H1 (cell line): ENCODE measurements at regions not wholly inside any gene's neighbourhood (a gene's known extent, or its start where the extent isn't known, plus 50 kb on each side); places are given as distances from the start of the nearest gene placed in this dataset.

ENCODE experiments used
- CTCF ChIA-PET: fragments of 300-600 bp; sonication (Branson Sonifier 250); formaldehyde crosslinking; loops from one replicate; lab custom pipeline; 2021; ENCODE audit not compliant: partially characterized antibody; lab: Charles Lee
- POLR2A ChIA-PET: fragments of 300-600 bp; sonication (Branson Sonifier 250); formaldehyde crosslinking; loops from one replicate; lab custom pipeline; 2021; ENCODE audit warnings: inconsistent platforms; ENCODE audit not compliant: partially characterized antibody; lab: Charles Lee
- DNase-seq, 2 experiments: peaks; one replicate each; pipeline versions ENCODE4 v3.0.0 to v3.0.0-alpha.2; 2010 to 2022; ENCODE audit warnings: low spot score in 2 of 2, low read depth in 1 of 2, mixed read lengths in 1 of 2
- FAIRE-seq: peaks from 2 replicates; lab custom pipeline; 2011; peaks lifted over from hg19 to GRCh38; lab: Jason Lieb, UNC
- H2AFZ ChIP-seq: 2 replicates; pipeline ENCODE4 v1.8.1; 2012; ENCODE audit warnings: low read length, inconsistent platforms
- H2AK5ac ChIP-seq: 2 replicates; pipeline ENCODE4 v1.6.1; 2013; ENCODE audit warnings: low read depth, low read length
- H2BK120ac ChIP-seq: replicated peaks from 2 replicates; pipeline ENCODE3; 2013; ENCODE audit warnings: low read depth, low read length, inconsistent platforms
- H2BK12ac ChIP-seq: 2 replicates; pipeline ENCODE4 v1.6.1; 2013; ENCODE audit warnings: low read depth, low read length
- H2BK15ac ChIP-seq: 2 replicates; pipeline ENCODE4 v1.6.1; 2013; ENCODE audit warnings: low read length
- H2BK20ac ChIP-seq: 2 replicates; pipeline ENCODE4 v1.6.1; 2013; ENCODE audit warnings: low read length
- H2BK5ac ChIP-seq: 2 replicates; pipeline ENCODE4 v1.6.1; 2013; ENCODE audit warnings: low read depth, low read length
- H3K14ac ChIP-seq: 2 replicates; pipeline ENCODE4 v1.6.1; 2013; ENCODE audit warnings: inconsistent platforms; ENCODE audit not compliant: insufficient read length
- H3K18ac ChIP-seq: 2 replicates; pipeline ENCODE4 v1.6.1; 2013; ENCODE audit warnings: low read length; ENCODE audit errors: extremely low read depth
- H3K23ac ChIP-seq: 2 replicates; pipeline ENCODE4 v1.6.1; 2013; ENCODE audit warnings: inconsistent platforms; ENCODE audit not compliant: insufficient read length
- H3K23me2 ChIP-seq: 2 replicates; pipeline ENCODE4 v1.6.1; 2013; ENCODE audit warnings: low read depth, low read length
- H3K27ac ChIP-seq: 2 replicates; pipeline ENCODE4 v1.6.1; 2011; ENCODE audit warnings: low read depth, low read length, inconsistent platforms
- H3K27me3 ChIP-seq, 4 experiments: replicated peaks in 1 of 4; 1 replicate in 1 of 4; 2 replicates in 3 of 4; pipeline versions ENCODE4 v1.6.1 to v1.8.1; 2011 to 2013; ENCODE audit warnings: low read length in 3 of 4, mild to moderate bottlenecking in 3 of 4, inconsistent platforms in 2 of 4, mixed read lengths in 2 of 4, moderate library complexity in 1 of 4; ENCODE audit not compliant: control insufficient read depth in 3 of 4, insufficient read depth in 3 of 4; ENCODE audit errors: extremely low read depth in 1 of 4
- H3K36me3 ChIP-seq, 4 experiments: 2 replicates each; pipeline versions ENCODE4 v1.6.1 to v1.8.1; 2011 to 2013; ENCODE audit warnings: mild to moderate bottlenecking in 4 of 4, low read length in 3 of 4, moderate library complexity in 2 of 4, control low read depth in 1 of 4, inconsistent platforms in 1 of 4; ENCODE audit not compliant: insufficient read depth in 4 of 4, control insufficient read depth in 2 of 4
- H3K4ac ChIP-seq: replicated peaks from 2 replicates; pipeline ENCODE3; 2013; ENCODE audit warnings: low read length, low read depth, mixed read lengths, inconsistent platforms; ENCODE audit not compliant: insufficient read length
- H3K4me1 ChIP-seq, 4 experiments: replicated peaks in 1 of 4; 1 replicate in 1 of 4; 2 replicates in 3 of 4; pipeline versions ENCODE4 v1.6.1 to v1.8.1; 2011 to 2013; ENCODE audit warnings: low read length in 3 of 4, inconsistent platforms in 2 of 4, mixed read lengths in 1 of 4; ENCODE audit not compliant: insufficient read depth in 4 of 4, control insufficient read depth in 3 of 4
- H3K4me2 ChIP-seq, 2 experiments: 2 replicates each; pipeline versions ENCODE4 v1.6.1 to v1.8.1; 2011 to 2013; ENCODE audit warnings: low read depth in 2 of 2, low read length in 2 of 2, control low read depth in 1 of 2, inconsistent platforms in 1 of 2, mild to moderate bottlenecking in 1 of 2; ENCODE audit not compliant: insufficient read depth in 1 of 2
- H3K4me3 ChIP-seq, 4 experiments: fragments of 200-600, 300-600 bp in 1 of 4; sonication (generic), shearing (Covaris generic), sonication (Bioruptor Twin) in 1 of 4; 2 replicates each; pipeline versions ENCODE4 v1.5.1 to v1.8.1; 2011 to 2016; ENCODE audit warnings: low read length in 4 of 4, low read depth in 3 of 4, control low read depth in 2 of 4, inconsistent platforms in 2 of 4, mild to moderate bottlenecking in 2 of 4, mixed read lengths in 1 of 4, moderate library complexity in 1 of 4; ENCODE audit not compliant: insufficient read depth in 2 of 4; ENCODE audit errors: extremely low read depth in 1 of 4
- H3K56ac ChIP-seq: replicated peaks from 2 replicates; pipeline ENCODE3; 2013; ENCODE audit warnings: low read depth, mild to moderate bottlenecking, mixed read lengths, low read length, inconsistent platforms; ENCODE audit not compliant: insufficient read length
- H3K79me1 ChIP-seq: 2 replicates; pipeline ENCODE4 v1.6.1; 2013; ENCODE audit warnings: low read depth, low read length, control low read depth
- H3K79me2 ChIP-seq, 2 experiments: 2 replicates each; pipeline versions ENCODE4 v1.6.1 to v1.8.1; 2012 to 2013; ENCODE audit warnings: low read length in 2 of 2, mild to moderate bottlenecking in 2 of 2, inconsistent platforms in 1 of 2; ENCODE audit not compliant: insufficient read depth in 2 of 2, control insufficient read depth in 1 of 2
- H3K9ac ChIP-seq, 4 experiments: replicated peaks in 1 of 4; 1 replicate in 1 of 4; 2 replicates in 3 of 4; pipeline versions ENCODE4 v1.6.1 to v1.8.1; 2011 to 2013; ENCODE audit warnings: low read depth in 3 of 4, low read length in 3 of 4, control low read depth in 2 of 4, mild to moderate bottlenecking in 2 of 4, moderate library complexity in 2 of 4, inconsistent platforms in 1 of 4; ENCODE audit errors: extremely low read depth in 1 of 4
- H3K9me3 ChIP-seq, 2 experiments: 2 replicates each; pipeline versions ENCODE4 v1.6.1 to v1.8.1; 2012 to 2013; ENCODE audit warnings: mild to moderate bottlenecking in 2 of 2, moderate library complexity in 2 of 2, control low read depth in 1 of 2, inconsistent platforms in 1 of 2, low read depth in 1 of 2, low read length in 1 of 2, mixed read lengths in 1 of 2; ENCODE audit not compliant: insufficient read depth in 2 of 2
- H4K20me1 ChIP-seq, 2 experiments: replicated peaks in 1 of 2; 2 replicates each; pipeline versions ENCODE3 to v1.8.1; 2011 to 2013; ENCODE audit warnings: inconsistent platforms in 2 of 2, low read length in 2 of 2, mild to moderate bottlenecking in 1 of 2; ENCODE audit not compliant: insufficient read depth in 2 of 2, control insufficient read depth in 1 of 2
- H4K5ac ChIP-seq: 2 replicates; pipeline ENCODE4 v1.6.1; 2013; ENCODE audit warnings: low read length, low read depth, mixed read lengths, inconsistent platforms; ENCODE audit not compliant: insufficient read length
- H4K8ac ChIP-seq: 2 replicates; pipeline ENCODE4 v1.8.0; 2013; ENCODE audit warnings: mild to moderate bottlenecking, moderate library complexity, low read length, inconsistent platforms; ENCODE audit not compliant: insufficient read depth; ENCODE audit errors: extremely low read depth
- H4K91ac ChIP-seq: replicated peaks from 2 replicates; pipeline ENCODE3; 2013; ENCODE audit warnings: low read length, mixed read lengths, inconsistent platforms; ENCODE audit not compliant: insufficient read length
- ATF2 ChIP-seq: IDR thresholded peaks from 2 replicates; pipeline ENCODE4 v1.6.1; 2012; ENCODE audit warnings: low read length, inconsistent platforms
- ATF3 ChIP-seq: IDR thresholded peaks from 2 replicates; pipeline ENCODE4 v1.6.1; 2011; ENCODE audit warnings: low read depth, mild to moderate bottlenecking, low read length; ENCODE audit not compliant: insufficient read depth
- BCL11A ChIP-seq, 2 experiments: IDR thresholded peaks; one replicate each; pipeline ENCODE4 v1.6.1; 2011; ENCODE audit warnings: low read depth in 2 of 2, low read length in 2 of 2, mild to moderate bottlenecking in 2 of 2
- CREB1 ChIP-seq: IDR thresholded peaks from 2 replicates; pipeline ENCODE4 v1.6.1; 2012; ENCODE audit warnings: inconsistent platforms
- EP300 ChIP-seq, 2 experiments: IDR thresholded peaks; 1 replicate in 1 of 2; 2 replicates in 1 of 2; pipeline ENCODE4 v1.6.1; 2011 to 2012; ENCODE audit warnings: low read depth in 2 of 2, low read length in 2 of 2, mild to moderate bottlenecking in 2 of 2, borderline replicate concordance in 1 of 2, inconsistent platforms in 1 of 2, moderate library complexity in 1 of 2
- FOSL1 ChIP-seq: IDR thresholded peaks from 2 replicates; pipeline ENCODE4 v1.6.1; 2011; ENCODE audit warnings: mild to moderate bottlenecking, low read depth, low read length, moderate library complexity; ENCODE audit not compliant: insufficient read depth
- NANOG ChIP-seq: IDR thresholded peaks from 2 replicates; pipeline ENCODE4 v1.6.1; 2011; ENCODE audit warnings: low read length, low read depth, mild to moderate bottlenecking, inconsistent platforms; ENCODE audit not compliant: insufficient read depth, poor library complexity, severe bottlenecking
- POLR2A ChIP-seq, 2 experiments: IDR thresholded peaks; 1 replicate in 1 of 2; 2 replicates in 1 of 2; pipeline ENCODE4 v1.6.1; 2011; ENCODE audit warnings: low read depth in 2 of 2, low read length in 2 of 2, mild to moderate bottlenecking in 2 of 2; ENCODE audit errors: control extremely low read depth in 1 of 2
- RAD21 ChIP-seq, 2 experiments: IDR thresholded peaks in 1 of 2; conservative IDR thresholded peaks in 1 of 2; 2 replicates each; pipeline ENCODE4 v1.6.1; 2011; ENCODE audit warnings: low read depth in 2 of 2, low read length in 2 of 2, improper control_type of control experiment in 1 of 2, inconsistent platforms in 1 of 2, mild to moderate bottlenecking in 1 of 2, moderate library complexity in 1 of 2
- SIX5 ChIP-seq: IDR thresholded peaks from 2 replicates; pipeline ENCODE4 v1.6.1; 2011; ENCODE audit warnings: mild to moderate bottlenecking, low read depth, low read length
- SP2 ChIP-seq: IDR thresholded peaks from 2 replicates; pipeline ENCODE4 v1.6.1; 2012; ENCODE audit warnings: mild to moderate bottlenecking, low read length, inconsistent platforms
- TAF1 ChIP-seq: IDR thresholded peaks from 2 replicates; pipeline ENCODE4 v1.6.1; 2011; ENCODE audit warnings: mild to moderate bottlenecking, low read depth, low read length
- ZNF274 ChIP-seq: IDR thresholded peaks from 2 replicates; pipeline ENCODE4 v1.7.0; 2012; ENCODE audit warnings: low read length, borderline replicate concordance; ENCODE audit errors: extremely low read depth
- WGBS, 2 experiments: shearing (Covaris generic) in 1 of 2; methylation state at CpG; one replicate each; pipeline versions ENCODE4 v1.1.6 to v1.1.7; 2013 to 2015; ENCODE audit warnings: low lambda C conversion rate in 2 of 2, mixed read lengths in 2 of 2, inconsistent platforms in 1 of 2, low coverage in 1 of 2, missing lambda C conversion rate in 1 of 2; ENCODE audit not compliant: insufficient replicate concordance in 2 of 2, insufficient coverage in 1 of 2, insufficient read length in 1 of 2; ENCODE audit errors: extremely low coverage in 1 of 2, missing lambda C conversion rate in 1 of 2; 5-methylcytosine and 5-hydroxymethylcytosine counted together

DNA sequence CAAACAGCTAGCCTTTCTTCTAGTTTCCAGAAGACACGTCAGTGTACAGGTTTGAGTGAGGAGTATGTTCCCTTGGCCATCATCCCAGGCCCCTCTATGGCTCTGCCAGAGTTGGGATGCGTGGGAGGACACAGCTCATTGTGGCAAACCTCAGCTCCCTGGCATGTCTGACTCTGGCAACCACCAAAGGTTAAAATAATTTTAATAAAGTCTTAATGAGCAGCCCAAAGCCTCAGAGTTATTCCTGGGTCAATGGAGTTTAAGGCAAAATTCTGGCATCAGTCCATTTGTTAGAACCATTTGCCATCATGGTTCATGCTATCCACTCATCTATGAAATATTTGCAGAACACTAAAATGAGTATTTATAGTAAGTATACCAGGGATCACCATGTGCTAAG is 79.8 kb upstream of the PAPPA start:
- Histone ChIP-seq H2BK15ac (no peak overlapping the region), H2BK5ac (no peak overlapping the region), H3K27me3 (no peaks in the 10 kb centered on the region), H2AFZ (no peak overlapping the region), H3K56ac (no peak overlapping the region), H2BK12ac (no peak overlapping the region), H4K8ac (no peak overlapping the region), H3K79me2 (no peaks in the 10 kb centered on the region), H3K14ac (no peak overlapping the region), H3K4me2 (no peak overlapping the region), H2BK20ac (no peak overlapping the region), H4K20me1 (no peaks in the 10 kb centered on the region), H2AK5ac (no peak overlapping the region), H4K5ac (no peak overlapping the region), H2BK120ac (no peak overlapping the region), H3K23ac (no peak overlapping the region), H3K9me3 (no peaks in the 10 kb centered on the region), H3K4me3 (no peak overlapping the region), H3K4me1 (no peaks in the 10 kb centered on the region), H3K79me1 (no peaks in the 10 kb centered on the region), H4K91ac (no peak overlapping the region), H3K4ac (no peak overlapping the region), H3K27ac (no peak overlapping the region), H3K9ac (no peak overlapping the region), H3K36me3 (no peaks in the 10 kb centered on the region; a peak in 1 of 8 replicates), H3K18ac (no peak overlapping the region), H3K23me2 (no peaks in the 10 kb centered on the region)
- DNase-seq = no peak
- no peak for FAIRE-seq
- TF ChIP-seq ZNF274 (no peak), ATF3 (no peak), TAF1 (no peak), RAD21 (IDR thresholded peaks at IDR 0.05 in 1 of 2, conservative IDR thresholded peaks at IDR 0.05 in 1 of 2; ENCODE audit: low read depth in 2 of 2, low read length in 2 of 2) (no peak), BCL11A (IDR thresholded peaks at IDR 0.05; ENCODE audit: low read depth in 2 of 2, low read length in 2 of 2) (no peak), EP300 (IDR thresholded peaks at IDR 0.05; ENCODE audit: borderline replicate concordance in 1 of 2, low read depth in 2 of 2, low read length in 2 of 2) (no peak), SIX5 (no peak), FOSL1 (no peak), ATF2 (no peak), CREB1 (no peak), SP2 (no peak), POLR2A (IDR thresholded peaks at IDR 0.05; ENCODE audit: control extremely low read depth in 1 of 2, low read depth in 2 of 2, low read length in 2 of 2) (no peak), NANOG (no peak)
- CTCF ChIA-PET = interaction anchor here (0.5 to 0.6 kb wide), 2 partner anchors 48 to 75 kb away, joined by 3 to 4 read pairs; no protein-coding TSS in a partner anchor
- 82% methylated on average over 2 of the region's 2 CpGs; no CpG with 5 or more reads in 1 of the 2 experiments for WGBS, 2 experiments
- POLR2A ChIA-PET = no interaction called here
